ENCODE measurements at regions not wholly inside any gene's neighbourhood (a gene's known extent, or its start where the extent isn't known, plus 50 kb on each side); places are given as distances from the start of the nearest gene placed in this dataset.
"Not testable (repeated sequence)": the region's sequence is repeated elsewhere in the genome, so short reads cannot be mapped to it uniquely, and the experiment has no call there.

DNA sequence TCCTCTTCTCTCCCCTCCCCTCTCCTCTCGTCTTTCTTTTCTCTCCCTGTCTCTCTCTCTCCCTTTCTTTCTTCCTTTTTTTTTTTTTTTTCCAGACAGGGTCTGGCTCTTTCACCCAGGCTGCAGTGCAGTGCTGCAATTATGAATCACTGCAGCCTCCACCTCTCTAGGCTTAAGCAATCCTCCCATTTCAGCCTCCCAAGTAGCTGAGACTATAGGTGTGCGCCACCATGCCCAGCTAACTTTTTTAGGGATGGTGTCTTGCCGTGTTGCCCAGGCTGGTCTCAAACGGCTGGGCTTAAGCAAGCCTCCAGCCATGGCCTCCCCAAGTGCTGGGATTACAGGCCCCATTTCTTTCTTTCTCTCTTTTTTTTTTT, 59.9 kb upstream of the NCOA3 start:
- DNase-seq: no peak

DNA sequence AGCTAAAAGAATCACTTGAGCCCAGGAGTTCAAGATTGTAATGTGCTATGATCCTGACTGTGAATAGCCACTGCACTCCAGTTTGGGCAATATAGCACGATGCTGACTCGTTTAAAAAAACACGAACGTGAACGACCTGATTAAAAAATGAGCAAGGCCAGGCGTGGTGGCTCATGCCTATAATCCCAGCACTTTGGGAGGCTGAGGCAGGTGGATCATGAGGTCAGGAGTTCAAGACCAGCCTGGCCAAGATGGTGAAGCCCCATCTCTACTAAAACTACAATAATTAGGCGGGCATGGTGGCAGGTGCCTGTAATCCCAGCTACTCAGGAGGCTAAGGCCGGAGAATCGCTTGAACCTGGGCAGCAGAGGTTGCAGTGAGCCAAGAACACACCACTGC, 58.6 kb upstream of the NCOA3 start:
- DNase-seq: not testable (repeated sequence)

DNA sequence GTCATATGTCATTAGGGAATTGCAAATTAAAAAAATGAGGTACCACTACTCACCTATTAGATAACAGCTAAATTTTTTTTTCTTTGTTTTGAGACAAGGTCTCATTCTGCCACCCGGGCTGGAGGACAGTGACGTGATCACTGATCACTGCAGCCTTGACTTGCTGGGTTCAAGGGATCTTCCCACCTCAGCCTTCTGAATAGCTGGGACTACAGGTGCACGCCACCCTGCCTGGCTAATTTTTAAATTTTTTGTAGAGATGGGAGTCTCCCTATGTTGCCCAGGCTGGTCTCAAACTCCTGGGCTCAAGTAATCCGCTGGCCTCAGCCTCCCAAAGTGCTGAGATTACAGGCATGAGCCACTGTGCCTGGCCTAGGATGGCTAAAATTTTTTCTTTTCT, 57.1 kb upstream of the NCOA3 start:
- DNase-seq: no peak

DNA sequence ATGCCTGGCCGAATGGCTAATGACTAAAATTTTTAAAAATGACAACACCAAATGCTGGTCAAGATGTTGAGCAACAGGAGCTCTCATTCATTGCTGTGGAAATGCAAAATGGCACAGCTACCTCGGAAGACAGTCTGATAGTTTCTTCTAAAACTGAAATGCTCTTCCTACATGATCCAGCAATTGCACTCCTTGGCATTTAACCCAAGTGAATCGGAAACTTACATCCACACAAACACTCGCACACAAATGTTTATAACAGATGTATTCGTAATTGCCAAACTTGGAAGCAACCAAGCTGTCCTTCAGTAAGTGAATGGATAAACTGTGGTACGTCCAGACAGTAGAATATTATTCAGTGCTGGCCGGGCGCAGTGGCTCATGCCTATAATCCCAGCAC, 56.4 kb upstream of the NCOA3 start:
- DNase-seq: no peak

DNA sequence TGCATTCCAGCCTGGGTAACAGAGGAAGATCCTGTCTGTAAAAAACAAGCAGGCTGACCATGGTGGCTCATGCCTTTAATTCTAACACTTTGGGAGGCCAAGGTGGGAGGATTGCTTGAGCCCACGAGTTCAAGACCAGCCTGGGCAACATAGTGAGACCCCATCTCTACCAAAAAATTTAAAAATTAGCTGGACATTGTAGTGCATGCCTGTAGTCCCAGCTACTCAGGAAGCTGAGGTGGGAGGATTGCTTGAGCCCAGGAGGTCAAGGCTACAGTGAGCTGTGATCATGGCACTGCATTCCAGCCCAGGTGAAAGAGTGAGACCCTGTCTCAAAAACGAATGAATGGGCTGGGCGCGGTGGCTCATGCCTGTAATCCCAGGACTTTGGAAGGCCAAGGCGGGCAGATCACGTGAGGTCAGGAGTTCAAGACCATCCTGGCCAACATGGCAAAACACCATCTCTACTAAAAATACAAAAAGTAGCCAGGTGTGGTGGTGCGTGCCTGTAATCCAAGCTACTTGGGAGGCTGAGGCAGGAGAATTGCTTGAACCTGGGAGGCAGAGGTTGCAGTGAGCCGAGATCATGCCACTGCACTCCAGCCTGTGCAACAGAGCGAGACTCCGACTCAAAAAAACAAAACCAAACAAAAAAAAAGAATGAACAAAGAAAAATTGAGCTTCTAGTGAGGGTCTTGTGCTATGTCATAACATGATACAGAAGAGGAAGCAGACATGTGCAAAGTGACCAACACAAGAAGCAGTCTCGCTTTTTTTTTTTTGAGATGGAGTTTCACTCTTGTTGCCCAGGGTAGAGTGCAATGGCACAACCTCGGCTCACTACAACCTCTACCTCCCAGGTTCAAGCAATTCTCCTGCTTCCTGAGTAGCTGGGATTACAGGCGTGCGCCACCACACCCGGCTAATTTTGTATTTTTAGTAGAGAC, 54.1 kb upstream of the NCOA3 start:
- DNase-seq: not testable (repeated sequence)

DNA sequence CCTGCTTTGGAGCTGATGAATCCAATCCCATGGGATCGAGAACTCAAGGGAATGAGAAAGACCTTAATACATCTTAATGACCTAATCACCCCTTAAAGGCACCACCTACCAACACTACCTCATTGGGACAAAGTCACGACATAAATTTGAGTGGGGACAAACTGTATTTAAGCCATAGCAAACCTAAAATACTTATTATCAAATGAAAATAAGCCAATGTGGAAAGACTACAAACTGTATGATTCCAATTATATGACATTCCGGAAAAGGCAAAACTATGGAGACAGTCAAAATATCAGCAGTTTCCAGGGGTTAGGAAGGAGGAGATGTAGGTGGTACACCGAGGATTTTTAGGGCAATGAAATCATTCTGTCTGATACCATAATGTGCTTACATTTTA, 53.3 kb upstream of the NCOA3 start:
- DNase-seq: no peak

DNA sequence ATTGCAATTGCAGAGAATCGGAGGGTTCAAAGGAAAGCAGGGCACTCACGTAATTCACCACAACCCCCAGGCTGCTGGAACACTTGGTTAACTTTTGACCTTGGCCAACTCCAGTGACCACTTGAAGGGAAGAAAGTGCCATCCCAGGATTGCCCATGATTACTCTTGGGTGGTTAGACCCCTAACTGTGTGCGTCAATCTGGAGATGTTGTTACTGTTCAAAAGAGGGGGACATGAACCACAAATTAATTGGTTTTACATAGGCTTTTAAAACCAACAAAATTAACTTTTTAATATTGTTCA, 50.1 kb upstream of the NCOA3 start:
- DNase-seq: no peak

Data from CD4-positive, alpha-beta T cell treated with Interferon alpha-2 for 1 hour (primary cell).